HCT116 (cell line): ENCODE measurements at regions not wholly inside any gene's neighbourhood (a gene's known extent, or its start where the extent isn't known, plus 50 kb on each side); places are given as distances from the start of the nearest gene placed in this dataset.

Experiments used
- ATAC-seq: fragments of 200-7000 bp; cut with Tn5 transposase; 2 replicates; pipeline ENCODE4 v1.9.1; 2020; ENCODE audit warnings: mild to moderate bottlenecking, moderate library complexity
- BruUV-seq: library from RNA; stranded (reverse); fragments of 400-500 nt; replicated peaks from 2 replicates; lab custom pipeline; 2021; lab: Mats Ljungman, UMichigan
- CTCF ChIA-PET: fragments of 300-600 bp; sonication (Branson Sonifier 250); formaldehyde crosslinking; loops from one replicate; lab custom pipeline; 2021; ENCODE audit warnings: antibody characterized with exemption; lab: Charles Lee
- POLR2A ChIA-PET: fragments of 300-600, 350-600 bp; sonication (Branson Sonifier 250); formaldehyde crosslinking; loops from one replicate; lab custom pipeline; 2021; ENCODE audit warnings: antibody characterized with exemption; lab: Charles Lee
- RAD21 ChIA-PET, 2 experiments: fragments of 300-600 bp; sonication (Branson Sonifier 250); formaldehyde crosslinking; loops; one replicate each; lab custom pipeline; 2023; ENCODE audit warnings: low total read pairs in 2 of 2; ENCODE audit not compliant: uncharacterized antibody in 2 of 2, unreplicated experiment in 2 of 2, low non-redundant PET in 1 of 2; lab: Charles Lee
- DNase-seq: peaks from one replicate; pipeline ENCODE4 v3.0.0-alpha.2; 2010; ENCODE audit warnings: low read depth, low spot score
- H2AFZ ChIP-seq: fragments of 200-600 bp; shearing (Covaris generic), sonication (generic); 2 replicates; pipeline ENCODE4 v1.6.1; 2017; ENCODE audit warnings: low read depth, mixed run types, mixed read lengths, antibody characterized with exemption, low read length; ENCODE audit not compliant: poor library complexity, severe bottlenecking
- H3K27ac ChIP-seq: 2 replicates; pipeline ENCODE4 v1.5.1; 2012; ENCODE audit warnings: low read depth, low read length
- H3K27me3 ChIP-seq: fragments of 200-600 bp; sonication (generic); 2 replicates; pipeline ENCODE4 v1.6.1; 2016; ENCODE audit warnings: mixed run types, low read length, mixed read lengths; ENCODE audit not compliant: insufficient read depth
- H3K36me3 ChIP-seq, 2 experiments: fragments of 200-500 bp in 1 of 2; fragments of 200-600 bp in 1 of 2; sonication (Bioruptor generic) in 1 of 2; sonication (generic) in 1 of 2; 2 replicates each; pipeline versions ENCODE4 v1.5.1 to v1.6.1; 2014 to 2016; ENCODE audit warnings: low read length in 2 of 2, inconsistent platforms in 1 of 2, mixed read lengths in 1 of 2, mixed run types in 1 of 2; ENCODE audit not compliant: insufficient read depth in 2 of 2, control insufficient read depth in 1 of 2
- H3K4me1 ChIP-seq, 2 experiments: fragments of 200-600 bp in 1 of 2; sonication (generic) in 1 of 2; 2 replicates each; pipeline versions ENCODE4 v1.5.1 to v1.6.1; 2012 to 2017; ENCODE audit warnings: low read length in 2 of 2, inconsistent platforms in 1 of 2, mild to moderate bottlenecking in 1 of 2, mixed read lengths in 1 of 2, mixed run types in 1 of 2, moderate library complexity in 1 of 2; ENCODE audit not compliant: insufficient read depth in 2 of 2, control insufficient read depth in 1 of 2
- H3K4me2 ChIP-seq: fragments of 200-600 bp; sonication (generic); 2 replicates; pipeline ENCODE4 v1.6.1; 2017; ENCODE audit warnings: mixed run types, low read length, mixed read lengths
- H3K4me3 ChIP-seq, 2 experiments: fragments of 200-600 bp in 1 of 2; sonication (generic) in 1 of 2; replicated peaks in 1 of 2; 2 replicates each; pipeline ENCODE4 v1.5.1; 2011 to 2016; ENCODE audit warnings: low read length in 2 of 2, control low read depth in 1 of 2, low read depth in 1 of 2, mild to moderate bottlenecking in 1 of 2, mixed read lengths in 1 of 2, mixed run types in 1 of 2
- H3K79me2 ChIP-seq: fragments of 200-600 bp; sonication (generic); 2 replicates; pipeline ENCODE4 v1.6.1; 2017; ENCODE audit warnings: mild to moderate bottlenecking, mixed run types, low read length, moderate library complexity, mixed read lengths; ENCODE audit not compliant: insufficient read depth
- H3K9ac ChIP-seq: fragments of 200-600 bp; sonication (generic); 2 replicates; pipeline ENCODE4 v1.6.1; 2016; ENCODE audit warnings: low read length, mixed read lengths
- H3K9me2 ChIP-seq: fragments of 200-600 bp; sonication (generic), shearing (Covaris generic); 2 replicates; pipeline ENCODE4 v1.6.1; 2017; ENCODE audit warnings: mixed run types, mild to moderate bottlenecking, moderate library complexity; ENCODE audit not compliant: insufficient read depth
- H3K9me3 ChIP-seq, 2 experiments: fragments of 200-500 bp in 1 of 2; fragments of 200-600 bp in 1 of 2; sonication (Bioruptor generic) in 1 of 2; sonication (generic) in 1 of 2; 2 replicates each; pipeline ENCODE4 v1.6.1; 2014 to 2017; ENCODE audit warnings: low read length in 2 of 2, mixed read lengths in 2 of 2, inconsistent platforms in 1 of 2, low read depth in 1 of 2, mild to moderate bottlenecking in 1 of 2, mixed run types in 1 of 2, moderate library complexity in 1 of 2; ENCODE audit not compliant: control insufficient read depth in 1 of 2, insufficient read depth in 1 of 2
- H4K20me1 ChIP-seq: fragments of 200-600 bp; sonication (generic), shearing (Covaris generic); 2 replicates; pipeline ENCODE4 v1.6.1; 2017; ENCODE audit warnings: mixed run types, mild to moderate bottlenecking, moderate library complexity; ENCODE audit not compliant: insufficient read depth
- ELF1 ChIP-seq: IDR thresholded peaks from 2 replicates; pipeline ENCODE4 v1.6.1; 2012; ENCODE audit warnings: low read depth, borderline replicate concordance
- EZH2 ChIP-seq: fragments of 200-600 bp; sonication (generic); IDR thresholded peaks from 2 replicates; pipeline ENCODE4 v1.6.1; 2017; ENCODE audit warnings: antibody characterized with exemption, mixed run types
- EZH2phosphoT487 ChIP-seq: fragments of 200-600 bp; IDR thresholded peaks from 2 replicates; pipeline ENCODE4 v1.6.1; 2018; ENCODE audit warnings: antibody characterized with exemption, borderline replicate concordance
- JUND ChIP-seq: IDR thresholded peaks from 2 replicates; pipeline ENCODE4 v1.6.1; 2012
- SIN3A ChIP-seq: IDR thresholded peaks from 2 replicates; pipeline ENCODE4 v1.6.1; 2012; ENCODE audit warnings: low read depth
- SP1 ChIP-seq: IDR thresholded peaks from 2 replicates; pipeline ENCODE4 v1.6.1; 2012; ENCODE audit warnings: low read depth
- SRF ChIP-seq: IDR thresholded peaks from 2 replicates; pipeline ENCODE4 v1.6.1; 2012; ENCODE audit warnings: low read depth
- TCF7L2 ChIP-seq: IDR thresholded peaks from 2 replicates; pipeline ENCODE4 v1.7.0; 2011; ENCODE audit warnings: borderline replicate concordance, inconsistent platforms; ENCODE audit not compliant: insufficient read depth, insufficient read length; ENCODE audit errors: extremely low read depth
- YY1 ChIP-seq: IDR thresholded peaks from 2 replicates; pipeline ENCODE4 v1.6.1; 2011; ENCODE audit warnings: low read length, low read depth, moderate library complexity, mild to moderate bottlenecking; ENCODE audit not compliant: insufficient replicate concordance; ENCODE audit errors: extremely low read depth
- ZFX ChIP-seq: fragments of 450-650 bp; IDR thresholded peaks from 2 replicates; pipeline ENCODE4 v1.6.1; 2017
- ZNF274 ChIP-seq: fragments of 200-500 bp; sonication (Bioruptor generic); IDR thresholded peaks from 2 replicates; pipeline ENCODE4 v1.6.1; 2014; ENCODE audit warnings: mild to moderate bottlenecking, low read depth, low read length, inconsistent platforms
- intact Hi-C: fragments of 100-400 bp; cut with micrococcal nuclease; formaldehyde crosslinking; loops from 2 replicates; pipeline ENCODE4 v1.10.0; 2022
- TF ChIP-seq, protein P1 (sequence below): IDR thresholded peaks from 2 replicates; pipeline ENCODE4 v1.6.1; 2012
- TF ChIP-seq, protein P2 (sequence below): IDR thresholded peaks from 2 replicates; pipeline ENCODE4 v1.6.1; 2012
- TF ChIP-seq, protein P3 (sequence below): IDR thresholded peaks from 2 replicates; pipeline ENCODE4 v1.6.1; 2011; ENCODE audit warnings: mild to moderate bottlenecking, low read length, moderate library complexity; ENCODE audit not compliant: insufficient replicate concordance; ENCODE audit errors: extremely low read depth

DNA sequence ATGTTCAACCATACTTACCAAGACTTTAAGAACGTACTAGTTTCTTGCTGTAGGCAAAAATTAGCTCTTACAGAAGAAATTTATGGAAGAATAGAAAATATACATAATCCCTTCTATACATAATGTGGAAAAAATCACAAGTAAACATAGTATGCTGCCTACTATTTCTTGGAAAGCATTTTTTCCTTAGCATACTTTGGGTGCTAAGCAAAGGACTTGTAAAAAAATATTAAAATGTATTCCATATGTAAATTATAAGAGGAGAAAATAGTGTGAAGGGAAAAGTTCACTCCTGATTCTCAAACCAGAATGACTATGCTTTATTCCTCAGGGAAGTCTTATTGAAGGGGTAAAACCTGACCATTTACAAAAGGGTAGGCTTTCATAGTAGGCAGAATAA is 243.8 kb upstream of the VLDLR start:
- H3K27me3 ChIP-seq = peaks cover 15% of the 10 kb centered on the region; the same call in 1 of the 2 replicates
- CTCF ChIA-PET = no interaction called here
- intact Hi-C loops = no loop called here

DNA sequence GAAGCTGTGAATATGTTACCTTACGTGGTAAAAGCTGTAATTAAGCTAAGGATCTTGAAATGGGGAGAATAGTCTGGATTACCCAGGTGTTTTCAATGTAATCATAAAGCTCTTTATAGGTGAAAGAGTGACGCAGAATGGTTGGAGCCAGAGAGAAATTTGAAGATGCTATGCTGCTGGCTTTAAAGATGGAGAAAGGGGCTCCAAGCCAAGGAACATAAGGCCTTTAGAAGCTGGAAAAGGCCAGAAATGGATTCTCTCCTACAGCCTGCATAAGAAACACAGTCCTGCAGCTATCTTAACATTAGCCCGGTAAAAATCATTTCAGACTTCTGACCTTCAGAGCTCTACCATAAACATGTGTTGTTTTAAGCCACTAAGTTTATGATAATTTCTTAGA is 243.3 kb upstream of the VLDLR start:
- RAD21 ChIA-PET = no interaction called here
- no peak for ATAC-seq
- POLR2A ChIA-PET = no interaction called here

More for the DNA sequence above, 243.8 kb upstream of the VLDLR start:
- Histone ChIP-seq H3K4me2 (no peak overlapping the region), H3K9me3 (no peaks in the 10 kb centered on the region), H3K4me1 (no peaks in the 10 kb centered on the region), H2AFZ (no peak overlapping the region)
- POLR2A ChIA-PET = no interaction called here
- no peak for TF ChIP-seq EZH2phosphoT487
- no peak for TF ChIP-seq ZFX
- no peak for TF ChIP-seq ELF1
- TF ChIP-seq SIN3A = no peak
- TF ChIP-seq, protein P1, sequence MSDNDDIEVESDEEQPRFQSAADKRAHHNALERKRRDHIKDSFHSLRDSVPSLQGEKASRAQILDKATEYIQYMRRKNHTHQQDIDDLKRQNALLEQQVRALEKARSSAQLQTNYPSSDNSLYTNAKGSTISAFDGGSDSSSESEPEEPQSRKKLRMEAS = no peak
- TF ChIP-seq SRF = no peak
- TF ChIP-seq EZH2 = no peak
- TF ChIP-seq JUND = no peak
- TF ChIP-seq SP1 = no peak
- TF ChIP-seq, protein P2, sequence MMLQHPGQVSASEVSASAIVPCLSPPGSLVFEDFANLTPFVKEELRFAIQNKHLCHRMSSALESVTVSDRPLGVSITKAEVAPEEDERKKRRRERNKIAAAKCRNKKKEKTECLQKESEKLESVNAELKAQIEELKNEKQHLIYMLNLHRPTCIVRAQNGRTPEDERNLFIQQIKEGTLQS = no peak
- TF ChIP-seq, all 23 proteins: peak for 0
- BruUV-seq = no TSS peak
- H4K20me1 ChIP-seq = no peaks in the 10 kb centered on the region
- DNase-seq (no peak), ATAC-seq (no peak)
- RAD21 ChIA-PET = no interaction called here
- no peaks in the 10 kb centered on the region for H3K79me2 ChIP-seq
- no peak overlapping the region for H3K27ac ChIP-seq
- H3K36me3 ChIP-seq = no peaks in the 10 kb centered on the region
- no peak overlapping the region for H3K9ac ChIP-seq
- no peaks in the 10 kb centered on the region for H3K9me2 ChIP-seq
- no peak overlapping the region for H3K4me3 ChIP-seq

More for the DNA sequence above, 243.3 kb upstream of the VLDLR start:
- no peak overlapping the region for H2AFZ ChIP-seq
- no peak overlapping the region for H3K27ac ChIP-seq
- H3K4me3 ChIP-seq = no peak overlapping the region
- no peaks in the 10 kb centered on the region for H3K9me2 ChIP-seq
- no TSS peak for BruUV-seq
- H3K4me1 ChIP-seq = no peaks in the 10 kb centered on the region
- H3K9me3 ChIP-seq = no peaks in the 10 kb centered on the region
- intact Hi-C loops = no loop called here
- TF ChIP-seq, protein P3, sequence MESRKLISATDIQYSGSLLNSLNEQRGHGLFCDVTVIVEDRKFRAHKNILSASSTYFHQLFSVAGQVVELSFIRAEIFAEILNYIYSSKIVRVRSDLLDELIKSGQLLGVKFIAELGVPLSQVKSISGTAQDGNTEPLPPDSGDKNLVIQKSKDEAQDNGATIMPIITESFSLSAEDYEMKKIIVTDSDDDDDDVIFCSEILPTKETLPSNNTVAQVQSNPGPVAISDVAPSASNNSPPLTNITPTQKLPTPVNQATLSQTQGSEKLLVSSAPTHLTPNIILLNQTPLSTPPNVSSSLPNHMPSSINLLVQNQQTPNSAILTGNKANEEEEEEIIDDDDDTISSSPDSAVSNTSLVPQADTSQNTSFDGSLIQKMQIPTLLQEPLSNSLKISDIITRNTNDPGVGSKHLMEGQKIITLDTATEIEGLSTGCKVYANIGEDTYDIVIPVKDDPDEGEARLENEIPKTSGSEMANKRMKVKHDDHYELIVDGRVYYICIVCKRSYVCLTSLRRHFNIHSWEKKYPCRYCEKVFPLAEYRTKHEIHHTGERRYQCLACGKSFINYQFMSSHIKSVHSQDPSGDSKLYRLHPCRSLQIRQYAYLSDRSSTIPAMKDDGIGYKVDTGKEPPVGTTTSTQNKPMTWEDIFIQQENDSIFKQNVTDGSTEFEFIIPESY = no peak
- TF ChIP-seq, protein P1 = no peak
- TF ChIP-seq ZNF274 (no peak), YY1 (no peak), TCF7L2 (no peak)
- DNase-seq = no peak
- H3K4me2 ChIP-seq = no peak overlapping the region
- H3K9ac ChIP-seq = no peak overlapping the region
- H3K36me3 ChIP-seq = no peaks in the 10 kb centered on the region
- no peaks in the 10 kb centered on the region for H4K20me1 ChIP-seq
- peaks cover 19% of the 10 kb centered on the region for H3K27me3 ChIP-seq
- CTCF ChIA-PET = no interaction called here
- no peaks in the 10 kb centered on the region for H3K79me2 ChIP-seq
